ENCODE measurements at regions not wholly inside any gene's neighbourhood (a gene's known extent, or its start where the extent isn't known, plus 50 kb on each side); places are given as distances from the start of the nearest gene placed in this dataset.
A peak's percentile ranks its signal among the peaks of the same experiment; 100 is the strongest.

DNA sequence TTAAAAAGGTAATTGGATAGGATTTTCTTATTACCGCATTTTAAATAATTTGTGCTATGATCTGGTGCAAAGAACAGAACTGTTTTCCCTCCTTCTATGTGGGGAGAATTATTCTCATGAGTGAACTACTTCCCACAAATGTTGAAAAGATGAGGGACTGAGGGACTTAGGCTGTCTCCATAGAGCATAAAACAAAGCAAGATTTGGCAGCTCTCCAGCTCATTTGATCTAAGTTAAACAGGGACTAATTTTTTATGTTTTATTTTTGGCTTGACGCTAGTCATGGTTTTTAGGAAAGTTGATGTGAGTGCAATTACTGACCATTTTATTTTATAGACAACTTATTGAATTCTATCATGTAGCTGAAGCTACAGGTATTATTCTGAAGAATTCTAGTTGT, 362.3 kb downstream of the HLX start:
- H3K9me2 ChIP-seq (replicated peaks; ENCODE audit: low read length) = no peaks in the 10 kb centered on the region
- H3K36me3 ChIP-seq (ENCODE audit: low read depth, low read length) = no peaks in the 10 kb centered on the region
- intact Hi-C loops (cut with micrococcal nuclease) = no loop called here
- no peaks in the 10 kb centered on the region for H4K20me1 ChIP-seq (ENCODE audit: low read length)
- DNase-seq (no peak), ATAC-seq (no peak)
- ChIA-PET CTCF (no interaction called here), POLR2A (ENCODE audit: unreplicated experiment) (no interaction called here)
- H2AFZ ChIP-seq (ENCODE audit: low read length) = no peak overlapping the region
- H3F3A ChIP-seq (ENCODE audit: low read length, unreplicated experiment) = no peaks in the 10 kb centered on the region
- H3K4me3 ChIP-seq (ENCODE audit: low read length) = no peak overlapping the region
- H3K9ac ChIP-seq (ENCODE audit: low read length) = no peak overlapping the region
- no peak overlapping the region; the same call in 1 of the 2 replicates for H3K27ac ChIP-seq (ENCODE audit: low read length)
- no peak overlapping the region for H3K4me2 ChIP-seq (ENCODE audit: low read length)
- TF ChIP-seq, protein P1, sequence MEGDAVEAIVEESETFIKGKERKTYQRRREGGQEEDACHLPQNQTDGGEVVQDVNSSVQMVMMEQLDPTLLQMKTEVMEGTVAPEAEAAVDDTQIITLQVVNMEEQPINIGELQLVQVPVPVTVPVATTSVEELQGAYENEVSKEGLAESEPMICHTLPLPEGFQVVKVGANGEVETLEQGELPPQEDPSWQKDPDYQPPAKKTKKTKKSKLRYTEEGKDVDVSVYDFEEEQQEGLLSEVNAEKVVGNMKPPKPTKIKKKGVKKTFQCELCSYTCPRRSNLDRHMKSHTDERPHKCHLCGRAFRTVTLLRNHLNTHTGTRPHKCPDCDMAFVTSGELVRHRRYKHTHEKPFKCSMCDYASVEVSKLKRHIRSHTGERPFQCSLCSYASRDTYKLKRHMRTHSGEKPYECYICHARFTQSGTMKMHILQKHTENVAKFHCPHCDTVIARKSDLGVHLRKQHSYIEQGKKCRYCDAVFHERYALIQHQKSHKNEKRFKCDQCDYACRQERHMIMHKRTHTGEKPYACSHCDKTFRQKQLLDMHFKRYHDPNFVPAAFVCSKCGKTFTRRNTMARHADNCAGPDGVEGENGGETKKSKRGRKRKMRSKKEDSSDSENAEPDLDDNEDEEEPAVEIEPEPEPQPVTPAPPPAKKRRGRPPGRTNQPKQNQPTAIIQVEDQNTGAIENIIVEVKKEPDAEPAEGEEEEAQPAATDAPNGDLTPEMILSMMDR (conservative IDR thresholded peaks at IDR 0.05; ENCODE audit: low read depth, low read length) = no peak
- no peak for TF ChIP-seq EZH2phosphoT487 (IDR thresholded peaks at IDR 0.05; ENCODE audit: borderline replicate concordance, low read length)
- no peak for TF ChIP-seq EZH2 (IDR thresholded peaks at IDR 0.05; ENCODE audit: low read length, unreplicated experiment)
- no peaks in the 10 kb centered on the region for H3K79me2 ChIP-seq (ENCODE audit: low read length)
- H3K4me1 ChIP-seq (ENCODE audit: insufficient read depth, low read length) = peaks cover 24% of the 10 kb centered on the region
- no peaks in the 10 kb centered on the region for H3K27me3 ChIP-seq (ENCODE audit: low read length)
- no TSS peak for BruUV-seq (replicated peaks)
- H3K9me3 ChIP-seq (ENCODE audit: low read length) = no peaks in the 10 kb centered on the region

DNA sequence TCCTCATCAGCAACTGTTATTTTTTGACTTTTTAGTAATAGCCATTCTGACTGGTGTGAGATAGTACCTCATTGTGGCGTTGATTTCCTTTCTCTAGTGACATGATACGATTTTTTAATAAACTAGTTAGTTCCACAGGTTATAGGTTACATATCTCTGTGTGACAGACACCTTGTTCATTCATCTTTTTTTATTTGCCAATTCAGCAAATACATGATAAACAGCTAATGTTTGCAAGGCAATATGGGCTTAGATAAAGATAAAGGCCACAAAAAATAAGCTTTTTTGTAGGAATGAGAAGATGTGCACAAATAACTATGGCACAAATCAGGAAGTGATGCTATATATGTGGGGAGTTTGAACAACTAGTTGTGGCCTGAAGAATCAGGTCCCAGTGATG, 366.8 kb downstream of the HLX start:
- ATAC-seq (no peak), DNase-seq (no peak)
- POLR2A ChIA-PET (ENCODE audit: unreplicated experiment) = no interaction called here
- TF ChIP-seq EZH2phosphoT487 (IDR thresholded peaks at IDR 0.05; ENCODE audit: borderline replicate concordance, low read length) = no peak
- TF ChIP-seq EZH2 (IDR thresholded peaks at IDR 0.05; ENCODE audit: low read length, unreplicated experiment) = no peak
- TF ChIP-seq, protein P1 (conservative IDR thresholded peaks at IDR 0.05; ENCODE audit: low read depth, low read length) = no peak
- Histone ChIP-seq H4K20me1 (ENCODE audit: low read length) (no peaks in the 10 kb centered on the region), H3K36me3 (ENCODE audit: low read depth, low read length) (no peaks in the 10 kb centered on the region), H3K4me1 (ENCODE audit: insufficient read depth, low read length) (peaks cover 6% of the 10 kb centered on the region), H3K4me2 (ENCODE audit: low read length) (no peak overlapping the region), H3K9me2 (replicated peaks; ENCODE audit: low read length) (no peaks in the 10 kb centered on the region), H3K27ac (ENCODE audit: low read length) (no peak overlapping the region), H3K9me3 (ENCODE audit: low read length) (no peaks in the 10 kb centered on the region), H3K4me3 (ENCODE audit: low read length) (no peak overlapping the region), H3F3A (ENCODE audit: low read length, unreplicated experiment) (no peaks in the 10 kb centered on the region), H3K79me2 (ENCODE audit: low read length) (no peaks in the 10 kb centered on the region), H3K9ac (ENCODE audit: low read length) (no peak overlapping the region), H2AFZ (ENCODE audit: low read length) (no peak overlapping the region), H3K27me3 (ENCODE audit: low read length) (no peaks in the 10 kb centered on the region)
- intact Hi-C loops (cut with micrococcal nuclease) = no loop called here
- BruUV-seq (replicated peaks) = no TSS peak
- CTCF ChIA-PET = no interaction called here

DNA sequence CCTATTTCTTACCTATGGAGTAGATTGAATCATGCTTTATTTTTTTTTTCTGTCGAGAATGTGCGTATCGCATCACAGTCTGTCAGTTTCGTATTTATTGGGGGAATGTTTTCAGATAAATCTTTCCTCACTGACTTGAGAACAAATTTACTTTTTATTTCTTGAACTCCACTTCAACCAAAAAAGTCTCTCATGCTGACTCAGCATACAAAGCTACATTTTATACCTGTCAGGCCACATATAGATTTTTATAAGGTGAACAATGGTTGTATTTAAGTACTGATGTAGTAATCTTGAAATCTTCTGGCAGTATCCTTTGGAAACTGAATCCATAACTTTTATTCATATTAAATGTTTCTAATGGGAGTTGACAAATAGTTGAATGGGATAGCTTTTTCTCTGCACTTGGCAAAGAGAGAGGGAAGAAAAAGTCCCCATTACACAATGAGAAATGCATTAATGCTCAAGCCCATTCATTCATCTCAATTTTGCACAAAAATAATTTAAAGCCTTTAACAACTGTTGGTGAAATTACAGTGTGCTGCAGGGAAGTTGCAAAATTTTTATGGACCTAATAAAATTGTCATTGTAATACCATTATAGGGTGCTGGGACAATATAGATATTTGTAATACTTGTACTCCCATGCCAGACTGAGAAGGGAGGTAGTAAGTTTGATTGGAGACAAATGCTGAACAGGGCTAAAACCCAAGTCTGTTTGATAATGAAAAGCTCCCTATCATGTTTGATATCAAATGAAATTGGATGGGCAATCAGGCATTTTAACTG, 367.6 kb downstream of the HLX start:
- no peaks in the 10 kb centered on the region for H3K9me2 ChIP-seq (replicated peaks; ENCODE audit: low read length)
- BruUV-seq (replicated peaks) = no TSS peak
- H3K9me3 ChIP-seq (ENCODE audit: low read length) = no peaks in the 10 kb centered on the region
- H3F3A ChIP-seq (ENCODE audit: low read length, unreplicated experiment) = no peaks in the 10 kb centered on the region
- no peak overlapping the region for H2AFZ ChIP-seq (ENCODE audit: low read length)
- H3K79me2 ChIP-seq (ENCODE audit: low read length) = no peaks in the 10 kb centered on the region
- H3K4me1 ChIP-seq (ENCODE audit: insufficient read depth, low read length) = no peaks in the 10 kb centered on the region
- H3K27ac ChIP-seq (ENCODE audit: low read length) = no peak overlapping the region
- no peaks in the 10 kb centered on the region for H4K20me1 ChIP-seq (ENCODE audit: low read length)
- no peaks in the 10 kb centered on the region for H3K27me3 ChIP-seq (ENCODE audit: low read length)
- H3K36me3 ChIP-seq (ENCODE audit: low read depth, low read length) = no peaks in the 10 kb centered on the region
- intact Hi-C loops (cut with micrococcal nuclease) = no loop called here
- TF ChIP-seq EZH2phosphoT487 (IDR thresholded peaks at IDR 0.05; ENCODE audit: borderline replicate concordance, low read length) (no peak), EZH2 (IDR thresholded peaks at IDR 0.05; ENCODE audit: low read length, unreplicated experiment) (no peak)
- TF ChIP-seq, protein P1 (conservative IDR thresholded peaks at IDR 0.05; ENCODE audit: low read depth, low read length) = no peak
- no peak overlapping the region for H3K9ac ChIP-seq (ENCODE audit: low read length)
- ChIA-PET CTCF (interaction anchor here (0.6 kb wide), 1 partner anchor 99 kb away, joined by 4 read pairs; no protein-coding TSS in a partner anchor), POLR2A (ENCODE audit: unreplicated experiment) (no interaction called here)
- ATAC-seq (peak; percentile 76), DNase-seq (peak; percentile 23)
- H3K4me3 ChIP-seq (ENCODE audit: low read length) = no peak overlapping the region
- H3K4me2 ChIP-seq (ENCODE audit: low read length) = no peak overlapping the region

Data from PC-3 (cell line).